GM23248 (cell line): ENCODE measurements at regions not wholly inside any gene's neighbourhood (a gene's known extent, or its start where the extent isn't known, plus 50 kb on each side); places are given as distances from the start of the nearest gene placed in this dataset.

Experiments used
- EZH2 ChIP-seq: fragments of 200-600 bp; sonication (generic); IDR thresholded peaks from 2 replicates; pipeline ENCODE4 v1.6.1; 2018; ENCODE audit warnings: antibody characterized with exemption, mild to moderate bottlenecking; ENCODE audit not compliant: insufficient read depth, poor library complexity, severe bottlenecking
- EZH2phosphoT487 ChIP-seq: fragments of 200-600 bp; sonication (generic); IDR thresholded peaks from 2 replicates; pipeline ENCODE4 v1.6.1; 2018; ENCODE audit warnings: antibody characterized with exemption, moderate library complexity, mild to moderate bottlenecking, low read depth; ENCODE audit not compliant: insufficient read depth

DNA sequence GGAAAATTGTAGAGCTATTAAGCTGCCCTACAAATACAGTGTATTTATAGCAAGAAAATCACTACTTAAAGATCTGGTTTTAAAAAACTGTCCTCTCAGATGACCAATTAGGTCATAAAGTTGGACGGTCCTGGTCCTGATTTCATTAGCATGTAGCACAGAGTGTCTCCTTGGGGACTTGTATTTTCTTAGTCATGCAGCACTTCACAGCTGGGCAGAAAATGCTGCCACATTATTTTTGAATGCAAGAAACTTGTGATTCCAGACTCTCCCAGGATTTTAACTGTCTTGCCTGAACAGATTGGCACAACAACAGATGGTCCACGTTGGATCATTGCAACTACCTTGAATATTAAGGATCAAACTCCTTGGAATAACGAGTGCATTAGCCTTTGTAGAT, 348.1 kb upstream of the SGCD start:
- TF ChIP-seq EZH2 (no peak), EZH2phosphoT487 (no peak)
